Myocyte (in vitro differentiated cells): ENCODE measurements at regions not wholly inside any gene's neighbourhood (a gene's known extent, or its start where the extent isn't known, plus 50 kb on each side); places are given as distances from the start of the nearest gene placed in this dataset.
"Not testable (repeated sequence)": the region's sequence is repeated elsewhere in the genome, so short reads cannot be mapped to it uniquely, and the experiment has no call there.

Experiments
- DNase-seq: peaks from one replicate; pipeline ENCODE4 v3.0.0-alpha.2; 2012; ENCODE audit warnings: low read depth

DNA sequence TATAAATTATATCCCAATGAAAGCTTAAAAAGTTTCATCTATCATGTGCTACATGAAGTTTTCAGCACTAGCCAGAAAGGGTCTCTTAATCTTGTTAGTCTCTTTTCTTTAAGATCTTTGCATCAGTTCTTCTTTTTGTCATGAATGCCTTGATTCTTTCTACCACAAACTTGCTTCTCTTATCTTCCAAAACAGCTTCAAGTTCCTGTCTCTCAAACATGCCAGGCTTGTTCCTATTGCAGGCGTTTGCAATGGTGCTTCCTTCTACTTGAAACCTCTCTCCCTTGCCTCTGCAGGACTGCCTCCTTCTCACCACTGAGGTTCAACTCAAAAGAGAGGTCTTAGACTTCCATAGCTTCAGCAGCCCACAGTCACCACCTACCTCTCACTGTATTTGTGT is 104.3 kb upstream of the FRMD4B start:
- DNase-seq, result no peak

DNA sequence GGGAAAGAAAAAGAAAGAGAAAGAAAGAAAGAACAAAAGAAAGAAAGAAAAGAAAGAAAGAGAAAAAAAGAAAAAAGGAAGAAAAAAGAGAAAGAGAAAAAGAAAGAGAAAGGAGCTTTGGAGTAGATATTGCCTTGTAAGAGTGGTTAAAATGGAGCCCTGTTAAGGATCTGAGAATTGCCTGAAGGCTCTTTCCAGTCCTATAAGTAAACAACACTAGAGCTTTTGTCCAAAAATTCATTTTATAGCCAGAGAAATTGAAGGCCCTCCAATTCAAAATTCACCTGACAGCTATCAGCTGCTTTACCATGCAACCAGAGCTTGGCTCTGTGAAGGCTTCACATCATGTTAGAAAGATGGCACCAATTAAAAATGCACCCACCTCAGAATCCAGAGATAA is 102.1 kb upstream of the FRMD4B start:
- no peak for DNase-seq

DNA sequence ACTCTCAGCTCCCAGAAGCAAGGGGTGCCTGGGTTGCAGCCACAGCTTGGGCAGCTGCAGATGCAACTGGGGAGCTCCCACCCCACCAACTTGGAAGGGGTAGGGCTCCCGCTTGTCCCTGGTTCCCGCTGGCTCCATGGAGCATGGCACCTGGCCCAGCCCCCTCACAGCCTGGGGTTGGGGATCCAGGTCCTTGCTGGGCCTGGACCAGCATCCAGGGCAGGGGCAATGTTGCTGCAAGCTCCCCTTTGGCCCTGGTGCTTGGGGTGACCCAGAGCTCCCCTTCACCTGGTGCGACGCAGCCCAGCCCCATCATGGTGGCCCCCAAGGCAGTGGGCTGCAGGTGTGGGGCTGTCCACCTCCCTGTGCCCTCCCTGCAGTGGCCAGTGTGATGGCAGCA is 99.6 kb upstream of the FRMD4B start:
- no peak for DNase-seq

DNA sequence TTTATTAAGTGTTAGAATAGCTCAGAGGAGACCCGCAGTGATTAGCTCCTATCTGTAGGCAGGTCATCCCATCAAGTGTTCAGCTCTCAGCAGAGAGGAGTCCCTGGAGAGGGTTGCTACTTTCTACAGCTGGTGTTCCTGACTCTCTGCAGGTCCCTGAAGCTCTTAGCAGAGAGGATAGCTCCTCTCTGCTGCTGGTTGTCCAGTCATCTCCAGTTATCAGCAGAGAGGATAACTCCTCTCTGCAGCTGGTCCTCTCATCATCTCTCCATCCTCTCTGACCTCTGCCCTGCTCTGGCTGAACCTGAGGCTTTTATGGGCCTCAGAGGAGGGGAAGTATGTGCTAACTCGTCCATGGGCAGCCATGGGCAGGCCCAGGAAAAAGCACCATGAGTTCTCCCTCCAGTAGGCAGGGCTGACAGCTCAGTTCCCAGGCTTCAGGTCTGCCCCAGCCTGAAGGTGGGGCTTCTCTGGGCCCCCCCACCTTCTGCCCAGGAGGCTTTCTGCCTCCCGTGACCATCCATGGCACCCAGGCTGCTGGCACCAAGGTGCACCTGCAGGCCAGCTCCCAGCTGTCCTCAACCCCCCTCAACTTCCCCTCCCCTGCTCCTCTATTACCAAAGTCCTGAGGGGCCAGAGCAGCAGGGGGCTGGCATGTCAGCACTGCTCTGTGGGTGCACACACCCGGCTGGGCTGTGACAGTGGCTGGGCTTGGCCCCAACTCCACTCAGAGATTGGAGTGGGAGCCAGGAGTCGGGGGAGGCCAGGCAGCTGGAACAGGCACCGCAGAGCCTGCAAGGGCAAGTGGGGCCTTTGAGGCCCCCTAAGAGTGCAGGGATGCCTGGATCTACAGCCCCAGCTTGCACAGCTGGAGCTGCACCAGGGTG is 98.9 kb upstream of the FRMD4B start:
- no peak for DNase-seq

DNA sequence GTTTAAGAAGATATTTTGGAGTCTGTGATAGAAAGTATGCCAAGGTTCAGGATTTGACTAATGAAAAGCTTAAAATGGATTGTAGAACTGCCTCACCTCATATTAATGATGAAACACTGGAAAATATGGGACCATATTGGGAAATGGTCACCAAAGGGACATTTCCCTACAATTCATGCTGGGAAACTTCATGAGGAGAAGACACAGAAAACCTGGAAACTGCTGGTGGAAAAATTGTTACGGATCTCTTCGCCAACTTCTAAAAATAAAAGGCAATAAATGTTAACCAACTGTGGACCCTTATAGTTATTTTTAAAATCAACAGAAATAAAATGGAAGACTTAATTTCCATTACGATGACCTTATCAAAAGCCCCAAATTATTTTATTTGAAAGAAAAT is 97.6 kb upstream of the FRMD4B start:
- no peak for DNase-seq

DNA sequence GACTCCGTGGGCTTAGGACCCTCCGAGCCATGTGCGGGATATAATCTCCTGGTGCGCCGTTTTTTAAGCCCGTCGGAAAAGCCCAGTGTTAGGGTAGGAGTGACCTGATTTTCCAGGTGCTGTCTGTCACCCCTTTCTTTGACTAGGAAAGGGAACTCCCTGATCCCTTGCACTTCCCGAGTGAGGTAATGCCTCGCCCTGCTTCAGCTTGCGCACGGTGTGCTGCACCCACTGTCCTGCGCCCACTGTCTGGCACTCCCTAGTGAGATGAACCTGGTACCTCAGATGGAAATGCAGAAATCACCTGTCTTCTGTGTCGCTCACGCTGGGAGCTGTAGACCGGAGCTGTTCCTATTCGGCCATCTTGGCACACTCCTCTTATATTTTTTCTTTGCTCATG is 95.1 kb upstream of the FRMD4B start:
- not testable (repeated sequence) for DNase-seq

DNA sequence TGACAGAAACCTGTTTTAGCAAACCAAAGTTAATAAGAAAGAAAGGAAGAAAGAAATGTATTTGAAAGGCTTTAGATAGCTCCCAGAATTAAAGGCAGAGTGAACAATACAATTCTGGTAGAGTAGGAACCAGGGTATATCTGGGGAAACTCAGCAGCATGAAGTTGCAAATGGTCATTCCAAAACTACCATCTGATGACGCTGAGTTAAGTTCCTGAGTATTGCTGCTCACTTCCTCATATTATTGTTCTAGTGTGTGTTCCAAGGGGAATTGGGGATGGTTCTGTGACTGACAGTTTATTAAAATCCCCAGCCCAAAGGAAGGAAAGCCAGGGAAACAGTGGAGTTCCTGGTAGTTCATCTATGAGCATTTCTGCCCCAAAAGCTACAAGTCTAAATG is 88.3 kb upstream of the FRMD4B start:
- DNase-seq, result no peak

DNA sequence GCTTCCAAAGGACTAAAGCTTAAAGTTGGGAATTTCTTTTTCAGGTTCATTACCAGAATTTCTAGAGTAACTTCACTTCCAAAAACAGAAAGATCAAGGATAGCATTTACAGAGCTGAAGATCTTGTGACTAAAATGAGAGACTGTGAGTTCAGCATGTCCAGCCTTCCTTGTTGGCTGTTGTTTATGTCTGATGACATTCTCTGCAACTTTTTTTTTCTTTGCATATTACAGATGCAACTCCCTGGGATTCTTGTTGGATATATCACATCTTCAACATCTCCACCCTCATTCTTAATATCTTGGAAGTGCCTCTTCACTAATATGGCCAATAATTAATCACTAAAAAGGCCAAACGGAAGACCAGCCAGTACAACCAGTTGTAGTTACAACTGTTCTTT is 86.2 kb upstream of the FRMD4B start:
- DNase-seq, result no peak

DNA sequence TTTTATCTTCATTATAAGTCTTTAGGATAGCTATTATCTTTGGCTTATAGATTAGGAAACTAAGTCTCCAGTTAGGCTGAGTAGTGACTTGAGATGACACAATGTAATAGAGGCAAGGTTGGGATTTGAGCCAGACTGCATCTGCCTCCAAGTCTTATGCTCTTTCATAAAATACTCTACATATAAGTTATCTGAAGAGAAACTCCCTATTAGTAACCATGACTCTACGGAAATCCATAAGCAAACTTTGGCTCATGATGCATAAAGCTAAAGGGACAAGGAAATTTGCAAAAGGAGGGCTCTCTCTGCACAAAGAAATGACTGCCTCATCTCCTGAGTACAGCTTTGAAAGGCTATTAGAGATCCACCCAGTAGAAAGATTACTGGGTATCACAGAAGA is 77.6 kb upstream of the FRMD4B start:
- DNase-seq, result no peak

DNA sequence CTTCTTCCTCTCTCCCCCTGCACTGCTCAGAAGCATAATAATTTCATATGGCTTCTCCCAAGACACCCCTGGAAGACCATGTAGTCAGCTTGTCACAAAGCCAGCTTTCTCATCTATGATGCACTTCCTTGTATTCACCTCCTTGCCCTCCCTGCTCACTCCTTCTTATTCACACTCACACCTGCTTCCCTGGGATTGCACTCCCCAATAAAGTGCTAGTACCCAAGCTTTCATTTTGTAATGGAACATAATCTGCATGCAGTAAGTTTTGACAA is 76.9 kb upstream of the FRMD4B start:
- DNase-seq, result no peak

DNA sequence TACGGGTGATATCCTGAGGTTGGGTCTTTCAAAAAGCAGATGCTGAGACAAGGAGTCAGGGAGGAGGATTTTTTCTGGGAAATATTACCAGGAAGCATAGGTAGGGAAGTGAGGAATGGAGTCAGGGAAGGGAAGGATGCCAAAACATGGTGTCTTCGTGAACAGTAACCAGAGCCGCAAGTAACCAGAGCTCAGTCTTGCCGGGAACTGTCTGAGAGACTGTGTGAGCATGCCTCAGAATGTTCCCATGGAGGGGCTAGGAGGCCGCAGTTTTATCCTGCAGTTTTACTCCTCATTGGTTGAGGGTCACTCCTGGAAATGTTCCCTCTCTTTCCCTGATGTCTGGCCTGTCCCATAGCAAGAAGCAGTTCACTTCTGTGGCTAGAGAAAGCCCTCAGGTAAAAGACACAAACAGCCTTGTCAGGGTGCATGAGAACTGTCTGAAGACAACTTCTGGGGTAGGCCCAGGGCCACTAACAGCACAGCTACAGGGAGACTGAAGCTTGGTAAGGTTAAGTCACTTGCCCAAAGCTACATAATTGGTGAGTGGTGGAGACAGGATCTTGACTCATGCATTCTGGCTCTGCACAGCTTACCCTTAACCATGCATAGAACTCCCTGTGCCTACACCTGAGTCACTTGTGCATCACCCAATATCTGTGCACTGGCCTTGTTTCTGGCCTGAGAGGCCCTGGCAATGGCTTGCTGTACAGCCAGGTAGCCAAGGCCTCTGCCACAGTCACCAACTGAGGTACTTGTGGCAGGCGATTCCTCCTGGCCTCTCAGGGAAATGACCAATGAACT is 76.3 kb upstream of the FRMD4B start:
- DNase-seq, result no peak

DNA sequence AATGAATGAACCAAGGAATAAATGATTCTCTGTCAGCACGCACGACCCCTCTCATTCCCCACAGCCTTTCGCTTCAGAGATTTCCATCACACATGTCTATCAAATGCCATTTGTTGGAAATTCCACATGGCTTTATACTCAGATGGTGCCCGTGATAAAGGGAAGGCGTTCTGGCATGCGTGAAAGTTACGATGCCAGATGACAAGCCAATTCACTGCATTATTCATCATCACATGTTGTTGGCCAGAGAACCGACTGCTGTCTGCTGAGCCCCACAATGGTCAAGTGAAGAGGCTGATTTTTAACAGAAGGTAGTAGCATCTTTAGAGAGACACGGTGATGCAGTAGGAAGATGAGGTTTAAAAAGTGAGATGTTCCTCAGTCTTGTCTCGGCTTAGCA is 74.1 kb upstream of the FRMD4B start:
- DNase-seq, result no peak

DNA sequence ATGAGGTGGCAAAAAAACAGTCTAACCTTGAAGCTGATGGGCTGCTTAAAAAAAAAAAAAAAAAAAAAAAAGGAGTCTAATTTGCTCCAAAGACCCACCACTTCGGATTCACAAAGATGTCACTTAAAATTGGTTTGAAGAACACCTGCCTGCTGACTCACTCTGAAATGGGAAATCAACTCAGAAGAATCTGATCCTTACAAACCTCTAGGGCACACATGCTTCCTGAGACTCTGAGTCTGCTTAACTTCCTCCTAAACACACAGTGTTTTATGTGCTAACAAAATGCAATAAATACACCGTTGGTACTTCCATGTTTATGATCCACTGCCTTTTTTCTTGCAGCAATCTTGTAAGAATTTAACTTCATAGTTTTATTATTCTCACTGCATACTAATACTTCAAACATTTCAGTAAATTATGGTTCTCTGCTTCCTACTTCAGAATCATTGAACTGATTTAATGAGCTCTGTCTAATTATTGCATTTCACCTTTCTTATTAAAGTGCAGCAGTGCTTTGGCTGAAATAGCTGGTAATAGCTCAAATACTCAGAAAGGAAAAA is 73.0 kb upstream of the FRMD4B start:
- no peak for DNase-seq

DNA sequence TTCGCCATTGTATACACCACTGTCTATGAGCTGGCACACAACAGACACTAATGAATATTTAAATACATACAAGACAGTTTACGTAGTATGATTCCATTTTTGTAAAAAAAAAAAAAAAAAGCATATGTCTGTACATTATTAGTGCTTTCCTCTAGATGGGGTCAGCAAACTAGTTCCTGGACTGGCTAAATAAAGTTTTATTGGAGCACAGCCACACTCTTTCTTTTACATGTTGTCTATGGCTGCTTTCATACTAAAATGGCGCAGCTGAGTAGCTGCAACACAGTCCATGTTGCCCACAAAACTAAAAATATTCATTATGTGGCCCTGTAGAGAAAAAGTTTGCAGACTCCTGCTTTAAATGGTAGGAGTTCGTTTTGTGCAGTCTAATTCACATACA is 70.7 kb upstream of the FRMD4B start:
- DNase-seq, result no peak

DNA sequence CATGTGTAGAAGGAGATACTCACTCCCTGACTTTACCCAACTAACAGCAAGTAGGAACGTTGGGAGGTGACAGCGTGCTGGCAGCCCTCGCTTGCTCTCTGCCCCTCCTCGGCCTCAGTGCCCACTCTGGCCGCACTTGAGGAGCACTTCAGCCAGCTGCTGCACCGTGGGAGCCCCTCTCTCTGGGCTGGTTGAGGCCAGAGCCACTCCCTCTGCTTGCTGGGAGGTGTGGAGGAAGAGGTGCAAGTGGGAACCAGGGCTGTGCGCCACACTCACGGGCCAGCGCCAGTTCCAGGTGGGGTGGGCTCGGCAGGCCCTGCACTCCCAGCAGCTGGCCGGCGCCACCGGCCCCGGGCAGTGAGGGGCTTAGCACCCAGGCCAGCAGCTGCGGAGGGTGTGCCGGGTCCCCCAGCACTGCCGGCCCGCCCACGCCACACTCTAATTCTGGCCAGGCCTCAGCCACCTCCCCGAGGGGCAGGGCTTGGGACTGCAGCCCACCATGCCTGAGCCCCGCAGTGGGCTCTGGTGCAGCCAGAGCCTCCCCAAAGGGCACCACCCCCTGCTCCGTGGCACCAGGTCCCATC is 68.4 kb upstream of the FRMD4B start:
- DNase-seq, result no peak

DNA sequence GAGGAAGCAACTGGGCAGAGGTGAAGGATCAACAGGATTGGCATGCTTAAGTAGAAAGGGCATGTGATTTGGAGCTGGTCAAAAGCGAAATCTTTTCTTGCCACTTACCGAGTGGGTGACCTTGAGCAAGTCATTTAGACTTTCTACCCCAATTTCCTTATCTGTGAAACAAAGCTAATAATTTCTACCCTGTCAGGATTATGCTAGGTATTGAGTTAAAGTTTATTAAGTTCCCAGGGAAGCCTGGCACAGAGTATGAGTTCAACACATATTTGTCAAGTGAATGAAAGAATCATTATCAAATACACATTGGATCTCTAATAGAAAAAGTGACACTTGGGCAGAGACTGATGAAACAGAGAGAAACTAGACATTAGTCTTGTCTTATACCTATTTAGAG is 66.4 kb upstream of the FRMD4B start:
- DNase-seq, result no peak

DNA sequence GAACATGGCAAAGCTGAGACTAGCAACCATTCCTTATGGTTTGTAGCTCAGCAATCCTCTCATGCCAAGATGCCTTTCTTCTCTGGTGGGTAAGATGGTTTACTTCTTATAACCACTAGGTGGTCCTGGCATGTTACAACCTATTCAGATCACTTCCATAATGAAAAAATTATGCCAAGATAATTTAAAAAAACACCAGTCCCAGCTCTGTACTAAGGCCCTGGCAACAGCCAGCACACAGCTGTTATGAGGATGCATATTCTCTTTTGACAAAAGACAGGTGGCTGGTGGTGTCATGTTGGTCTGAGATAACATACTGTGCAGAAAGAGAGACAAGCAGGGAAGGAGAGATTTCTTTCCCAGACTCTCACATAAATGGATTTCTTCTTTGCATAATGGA is 65.7 kb upstream of the FRMD4B start:
- DNase-seq, result peak; percentile 75

DNA sequence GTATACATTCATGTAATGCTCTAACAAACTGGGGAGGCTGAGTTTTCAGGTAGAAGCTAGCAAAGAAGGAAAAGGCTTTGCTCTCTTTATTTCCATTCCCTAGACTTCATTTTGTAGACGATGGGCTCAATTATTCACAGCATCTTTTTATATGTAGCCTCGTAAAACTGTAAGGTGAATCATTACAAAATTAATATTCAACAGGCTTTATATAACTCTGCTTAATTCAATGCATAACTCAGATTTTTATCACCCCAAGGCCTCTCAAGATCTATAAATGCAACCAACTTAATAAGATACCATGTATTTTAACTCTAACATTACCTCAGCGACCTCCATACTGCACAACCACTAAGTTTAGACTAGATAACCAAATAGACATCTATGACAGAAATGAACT is 63.0 kb upstream of the FRMD4B start:
- no peak for DNase-seq

DNA sequence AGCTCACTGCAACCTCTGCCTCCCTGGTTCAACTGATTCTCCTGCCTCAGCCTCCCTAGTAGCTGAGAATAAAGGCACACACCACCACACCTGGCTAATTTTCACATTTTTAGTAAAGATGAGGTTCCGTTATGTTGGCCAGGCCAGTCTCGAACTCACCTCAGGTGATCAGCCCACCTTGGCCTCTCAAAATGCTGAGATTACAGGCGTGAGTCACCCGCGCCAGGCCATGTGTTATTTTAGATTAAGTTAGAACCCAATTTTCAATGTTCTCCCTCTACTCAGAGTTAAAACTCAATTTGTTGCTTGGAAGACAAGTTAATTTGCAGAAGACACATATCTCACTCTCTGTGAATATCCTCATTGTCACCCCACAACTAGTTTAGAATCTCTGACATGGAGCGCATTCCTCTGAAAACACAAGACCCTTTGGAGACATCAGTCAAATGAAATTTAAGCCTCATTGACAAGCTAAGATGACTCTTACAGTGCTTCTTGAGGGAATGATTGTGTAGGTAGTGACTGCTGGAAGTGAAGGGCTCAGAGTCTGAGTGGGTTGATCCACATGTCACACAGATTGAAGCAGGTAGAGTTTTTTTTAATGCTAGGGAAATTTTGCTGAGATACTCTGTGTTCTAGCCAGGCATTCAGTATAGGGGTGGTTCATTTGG is 60.6 kb upstream of the FRMD4B start:
- DNase-seq, result no peak

DNA sequence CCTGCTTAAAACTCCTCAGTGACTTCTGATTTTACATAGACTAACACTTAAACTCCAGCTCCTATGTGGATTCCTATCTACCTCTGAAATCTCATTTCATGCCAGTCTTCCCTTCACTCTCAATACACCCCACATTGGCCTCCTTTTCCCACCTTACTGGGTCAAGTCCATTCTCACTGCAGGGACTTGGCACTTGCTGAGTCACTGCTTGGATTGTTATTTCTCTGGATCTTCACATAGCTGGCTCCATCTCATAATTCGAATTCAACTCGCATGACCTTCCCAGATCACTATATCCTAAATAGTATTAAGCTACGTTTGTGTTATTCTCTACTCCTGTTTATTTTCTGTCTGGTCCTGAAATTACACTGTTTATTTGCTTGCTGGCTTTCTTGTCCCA is 59.6 kb upstream of the FRMD4B start:
- DNase-seq, result no peak

DNA sequence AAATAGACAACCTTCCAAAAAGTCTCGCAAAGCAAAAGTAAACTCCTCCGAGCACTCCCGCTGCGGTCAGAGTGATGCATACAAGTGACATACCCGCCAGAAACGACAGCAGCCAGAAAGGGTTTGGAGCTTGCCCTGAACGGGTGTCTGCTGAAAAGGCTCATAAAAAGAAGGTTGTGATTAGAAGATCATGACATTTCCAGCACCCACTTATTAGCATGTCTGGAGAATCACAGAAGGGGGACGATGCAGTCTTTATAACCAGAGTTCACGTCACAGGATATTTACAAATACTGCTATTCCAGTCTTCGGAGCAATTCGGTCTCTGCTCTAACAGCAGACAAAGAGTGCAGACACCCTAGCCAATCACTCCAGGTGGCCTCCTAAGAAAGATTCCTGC is 59.1 kb upstream of the FRMD4B start:
- no peak for DNase-seq

DNA sequence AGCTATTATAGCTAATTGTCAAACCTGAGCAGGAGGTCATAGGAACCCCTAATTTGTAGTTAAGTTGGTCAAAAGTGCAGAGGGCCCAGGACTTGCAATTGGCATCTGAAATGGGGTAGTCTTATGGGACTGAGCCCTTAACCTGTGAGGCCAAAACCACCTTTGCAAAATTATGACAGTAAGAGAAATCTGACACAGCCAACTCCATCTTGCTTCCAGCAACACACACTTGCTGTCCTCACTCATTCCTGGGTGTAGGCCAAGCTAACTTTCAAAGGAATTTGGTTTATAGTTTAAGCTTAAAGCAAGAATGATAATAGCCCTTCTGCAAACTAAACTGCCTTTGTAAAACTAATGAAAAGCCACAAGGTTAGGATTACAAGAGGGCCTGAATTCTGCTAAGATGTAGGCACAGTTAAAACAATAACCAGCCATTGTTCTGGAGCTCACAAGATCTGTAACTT is 57.6 kb upstream of the FRMD4B start:
- no peak for DNase-seq
